PFSK-1 (cell line): ENCODE measurements at regions not wholly inside any gene's neighbourhood (a gene's known extent, or its start where the extent isn't known, plus 50 kb on each side); places are given as distances from the start of the nearest gene placed in this dataset.

Experiments
- FOXP2 ChIP-seq: optimal IDR thresholded peaks from 2 replicates; pipeline ENCODE3; 2011; ENCODE audit warnings: borderline replicate concordance, control low read depth, inconsistent platforms; ENCODE audit not compliant: insufficient read depth; ENCODE audit errors: extremely low read length, extremely low read depth
- POLR2AphosphoS5 ChIP-seq: IDR thresholded peaks from 2 replicates; pipeline ENCODE4 v1.6.1; 2012; ENCODE audit warnings: low read depth, mild to moderate bottlenecking, control low read depth, low read length, moderate library complexity
- SIN3A ChIP-seq: IDR thresholded peaks from 2 replicates; pipeline ENCODE4 v1.6.1; 2012; ENCODE audit warnings: mild to moderate bottlenecking, low read length, moderate library complexity, borderline replicate concordance; ENCODE audit not compliant: insufficient read depth
- TAF1 ChIP-seq: IDR thresholded peaks from 2 replicates; pipeline ENCODE4 v1.6.1; 2012; ENCODE audit warnings: low read length, control low read depth, borderline replicate concordance; ENCODE audit not compliant: insufficient read depth
- TF ChIP-seq, protein P1 (sequence below), 2 experiments: IDR thresholded peaks; 2 replicates each; pipeline versions ENCODE4 v1.6.1 to v1.8.0; 2011 to 2012; ENCODE audit warnings: low read depth in 2 of 2, low read length in 2 of 2, control low read depth in 1 of 2, inconsistent platforms in 1 of 2, mild to moderate bottlenecking in 1 of 2, moderate library complexity in 1 of 2; ENCODE audit not compliant: insufficient read depth in 1 of 2

DNA sequence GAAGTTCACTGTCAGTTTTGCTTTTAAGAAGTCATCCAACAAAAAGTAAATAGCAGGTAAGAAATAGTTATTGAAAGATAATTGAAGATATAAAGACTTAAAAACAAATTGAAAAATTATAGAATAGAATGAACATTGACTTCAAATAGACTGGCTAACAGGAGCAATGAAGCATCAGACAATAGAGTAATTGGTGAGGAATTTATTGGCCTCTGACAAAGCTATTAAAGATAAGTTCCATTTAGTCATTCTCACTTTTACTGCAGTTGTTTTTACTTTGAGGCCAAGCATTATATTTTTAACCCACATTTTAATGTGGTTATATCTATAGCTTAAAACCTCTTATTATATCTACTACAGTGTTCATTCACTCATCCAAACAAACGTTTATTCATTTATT is 228.8 kb upstream of the ADGRL2 start:
- TF ChIP-seq FOXP2, result no peak
- TF ChIP-seq, protein P1, sequence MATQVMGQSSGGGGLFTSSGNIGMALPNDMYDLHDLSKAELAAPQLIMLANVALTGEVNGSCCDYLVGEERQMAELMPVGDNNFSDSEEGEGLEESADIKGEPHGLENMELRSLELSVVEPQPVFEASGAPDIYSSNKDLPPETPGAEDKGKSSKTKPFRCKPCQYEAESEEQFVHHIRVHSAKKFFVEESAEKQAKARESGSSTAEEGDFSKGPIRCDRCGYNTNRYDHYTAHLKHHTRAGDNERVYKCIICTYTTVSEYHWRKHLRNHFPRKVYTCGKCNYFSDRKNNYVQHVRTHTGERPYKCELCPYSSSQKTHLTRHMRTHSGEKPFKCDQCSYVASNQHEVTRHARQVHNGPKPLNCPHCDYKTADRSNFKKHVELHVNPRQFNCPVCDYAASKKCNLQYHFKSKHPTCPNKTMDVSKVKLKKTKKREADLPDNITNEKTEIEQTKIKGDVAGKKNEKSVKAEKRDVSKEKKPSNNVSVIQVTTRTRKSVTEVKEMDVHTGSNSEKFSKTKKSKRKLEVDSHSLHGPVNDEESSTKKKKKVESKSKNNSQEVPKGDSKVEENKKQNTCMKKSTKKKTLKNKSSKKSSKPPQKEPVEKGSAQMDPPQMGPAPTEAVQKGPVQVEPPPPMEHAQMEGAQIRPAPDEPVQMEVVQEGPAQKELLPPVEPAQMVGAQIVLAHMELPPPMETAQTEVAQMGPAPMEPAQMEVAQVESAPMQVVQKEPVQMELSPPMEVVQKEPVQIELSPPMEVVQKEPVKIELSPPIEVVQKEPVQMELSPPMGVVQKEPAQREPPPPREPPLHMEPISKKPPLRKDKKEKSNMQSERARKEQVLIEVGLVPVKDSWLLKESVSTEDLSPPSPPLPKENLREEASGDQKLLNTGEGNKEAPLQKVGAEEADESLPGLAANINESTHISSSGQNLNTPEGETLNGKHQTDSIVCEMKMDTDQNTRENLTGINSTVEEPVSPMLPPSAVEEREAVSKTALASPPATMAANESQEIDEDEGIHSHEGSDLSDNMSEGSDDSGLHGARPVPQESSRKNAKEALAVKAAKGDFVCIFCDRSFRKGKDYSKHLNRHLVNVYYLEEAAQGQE (IDR thresholded peaks at IDR 0.05; ENCODE audit: insufficient read depth in 1 of 2, low read depth in 2 of 2, low read length in 2 of 2), result no peak
- no peak for TF ChIP-seq SIN3A
- TF ChIP-seq POLR2AphosphoS5, result no peak
- TF ChIP-seq TAF1, result no peak

DNA sequence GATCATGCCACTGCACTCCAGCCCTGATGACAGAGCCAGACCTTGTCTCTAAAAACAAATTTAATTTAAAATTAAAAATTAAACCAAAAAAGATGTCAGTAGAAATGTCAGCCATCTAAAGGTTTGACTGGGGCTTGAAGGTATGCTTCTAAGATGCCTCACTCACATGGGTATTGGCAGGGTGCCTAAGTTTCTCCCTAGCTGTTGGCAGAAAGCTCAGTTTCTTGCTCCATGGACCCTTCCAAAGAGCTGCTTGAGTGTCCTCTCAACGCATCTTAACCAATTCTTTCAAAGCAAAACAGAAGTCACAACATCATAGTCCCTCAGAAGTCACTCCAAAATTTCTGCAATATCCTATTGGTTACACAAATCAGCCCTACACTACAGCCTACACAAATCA is 231.0 kb upstream of the ADGRL2 start:
- TF ChIP-seq POLR2AphosphoS5 (no peak), TAF1 (no peak), FOXP2 (no peak), SIN3A (no peak)
- TF ChIP-seq, protein P1 (IDR thresholded peaks at IDR 0.05; ENCODE audit: insufficient read depth in 1 of 2, low read depth in 2 of 2, low read length in 2 of 2), result no peak

DNA sequence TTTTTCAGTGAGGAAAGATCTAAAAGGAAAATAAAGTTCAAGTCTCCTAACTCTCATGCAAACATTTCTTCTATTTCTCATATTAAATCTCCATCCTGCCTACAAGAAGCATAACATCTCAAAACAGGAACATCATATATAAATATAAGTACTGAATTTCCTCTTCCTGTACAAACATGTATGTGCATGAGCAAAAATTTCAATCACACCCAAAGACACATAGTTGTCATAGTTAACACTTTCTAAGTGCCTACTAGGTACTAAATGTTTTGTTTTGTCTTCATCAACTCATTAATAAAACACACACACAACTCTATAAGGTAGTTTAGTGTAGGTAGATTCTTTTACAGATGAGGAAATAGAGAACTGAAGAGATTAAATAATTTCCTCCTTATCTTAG is 237.1 kb upstream of the ADGRL2 start:
- TF ChIP-seq, protein P1 (IDR thresholded peaks at IDR 0.05; ENCODE audit: insufficient read depth in 1 of 2, low read depth in 2 of 2, low read length in 2 of 2), result no peak
- TF ChIP-seq TAF1 (no peak), SIN3A (no peak), FOXP2 (no peak), POLR2AphosphoS5 (no peak)

DNA sequence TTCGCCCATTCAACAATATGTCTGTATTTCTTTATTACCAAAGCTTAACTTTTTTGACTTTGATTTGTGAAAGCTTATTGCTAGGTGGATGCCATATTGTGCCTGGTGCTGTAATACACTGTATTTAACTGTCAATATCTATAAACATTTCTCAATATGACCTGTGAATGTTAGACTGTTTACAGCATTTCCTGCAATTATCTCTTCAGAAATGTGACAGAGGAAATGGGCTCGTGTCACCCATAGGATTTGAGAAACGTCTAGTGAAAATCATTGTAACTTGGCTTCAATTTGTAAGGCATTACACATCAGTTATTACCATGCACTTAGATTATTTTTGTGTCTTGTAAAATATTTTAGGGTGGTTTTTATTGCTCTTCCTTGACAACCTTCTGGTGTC is 237.8 kb upstream of the ADGRL2 start:
- TF ChIP-seq, protein P1 (IDR thresholded peaks at IDR 0.05; ENCODE audit: insufficient read depth in 1 of 2, low read depth in 2 of 2, low read length in 2 of 2), result no peak
- no peak for TF ChIP-seq TAF1
- TF ChIP-seq FOXP2, result no peak
- TF ChIP-seq SIN3A, result no peak
- no peak for TF ChIP-seq POLR2AphosphoS5

DNA sequence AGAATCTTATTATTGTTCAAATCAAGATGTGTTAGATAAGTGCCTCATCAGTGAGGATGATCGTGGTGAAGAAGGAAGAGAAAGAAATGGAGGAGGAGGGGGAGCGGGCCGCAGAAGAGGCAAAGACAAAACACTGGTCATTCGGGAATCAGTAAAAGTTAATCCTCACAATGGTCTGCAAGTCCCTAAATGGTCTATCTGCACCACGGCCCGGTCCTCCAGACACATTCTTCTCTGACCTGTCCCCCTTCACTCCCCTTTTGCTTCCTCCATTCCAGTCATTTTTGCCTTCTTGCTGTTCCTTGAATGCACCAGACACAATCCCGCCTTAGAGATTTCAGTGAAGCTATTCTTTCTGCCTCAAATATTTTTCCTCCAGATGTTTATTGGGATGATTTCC is 240.1 kb upstream of the ADGRL2 start:
- TF ChIP-seq, protein P1 (IDR thresholded peaks at IDR 0.05; ENCODE audit: insufficient read depth in 1 of 2, low read depth in 2 of 2, low read length in 2 of 2), result no peak
- TF ChIP-seq FOXP2 (no peak), TAF1 (no peak), SIN3A (no peak), POLR2AphosphoS5 (no peak)
